HG03135 (cell line): ENCODE measurements at regions not wholly inside any gene's neighbourhood (a gene's known extent, or its start where the extent isn't known, plus 50 kb on each side); places are given as distances from the start of the nearest gene placed in this dataset.
"Not testable (repeated sequence)": the region's sequence is repeated elsewhere in the genome, so short reads cannot be mapped to it uniquely, and the experiment has no call there.

ENCODE experiments used
- ATAC-seq: cut with Tn5 transposase; IDR thresholded peaks from one replicate; pipeline ENCODE4 v1.9.1; 2021; ENCODE audit warnings: mild to moderate bottlenecking, moderate library complexity; ENCODE audit not compliant: unreplicated experiment

DNA sequence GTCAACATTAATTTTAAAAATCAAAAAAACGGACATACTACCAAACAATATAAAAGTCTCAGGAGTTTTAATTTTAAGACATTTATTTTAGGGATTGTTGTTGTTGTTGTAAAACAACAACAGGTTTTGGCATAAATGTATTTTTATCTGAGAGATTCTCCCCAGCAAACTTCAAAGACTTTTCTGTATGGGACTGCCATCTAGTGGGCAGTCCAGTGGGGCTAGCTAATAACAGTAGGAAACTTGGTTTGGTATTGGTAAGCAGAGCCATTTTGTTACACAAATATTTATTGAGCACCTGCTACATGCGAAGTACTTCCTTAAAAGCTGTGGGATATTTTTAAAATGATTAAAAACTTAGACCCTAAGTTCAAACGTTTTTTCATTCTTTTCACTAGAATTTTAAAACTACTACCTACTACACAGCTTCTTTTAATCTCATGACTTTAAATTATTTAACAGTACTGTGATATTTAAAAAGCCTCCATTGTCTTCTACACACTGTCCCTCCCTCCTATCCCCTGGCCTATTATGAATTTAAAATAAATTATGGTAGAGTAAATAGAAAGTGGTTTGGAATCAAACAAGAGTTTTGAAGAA is 1028.4 kb upstream of the INTU start:
- no peak for ATAC-seq

DNA sequence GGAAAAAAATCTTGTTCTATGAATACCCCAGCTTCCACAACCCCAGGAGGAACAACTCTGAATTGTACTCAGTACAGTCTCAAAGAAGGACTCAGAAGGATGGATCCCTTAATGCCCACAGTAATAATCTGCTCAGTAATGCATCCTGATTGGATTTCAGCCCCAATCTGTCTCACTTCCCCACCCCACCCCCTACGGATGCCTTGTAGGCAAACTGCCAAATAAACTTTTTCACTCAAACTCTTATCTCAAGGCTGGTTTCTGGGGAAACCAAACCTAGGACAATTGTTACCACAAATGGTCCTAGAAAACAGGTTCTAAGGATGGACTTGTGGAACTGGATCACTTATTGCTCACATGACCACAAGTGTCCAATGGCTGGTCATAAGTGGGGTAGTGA is 1021.8 kb upstream of the INTU start:
- no peak for ATAC-seq

DNA sequence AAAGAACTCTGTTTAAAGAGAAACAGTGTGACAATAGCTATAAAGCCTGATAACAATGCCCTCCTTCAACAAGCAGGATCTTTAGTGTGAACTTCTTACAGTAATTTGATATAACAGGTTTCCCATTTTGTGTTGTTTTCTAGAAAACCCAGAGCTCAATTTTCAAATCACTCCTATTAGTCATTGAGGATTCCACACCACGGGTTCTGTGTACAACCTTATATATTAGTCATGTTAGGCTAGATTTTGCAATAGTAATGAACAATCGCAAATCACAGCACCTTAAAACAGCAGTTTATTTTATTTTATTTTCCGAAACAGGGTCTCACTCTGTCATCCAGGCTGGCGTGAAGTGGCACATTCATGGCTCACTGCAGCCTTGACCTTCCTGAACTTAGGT is 1020.9 kb upstream of the INTU start:
- ATAC-seq, result no peak

DNA sequence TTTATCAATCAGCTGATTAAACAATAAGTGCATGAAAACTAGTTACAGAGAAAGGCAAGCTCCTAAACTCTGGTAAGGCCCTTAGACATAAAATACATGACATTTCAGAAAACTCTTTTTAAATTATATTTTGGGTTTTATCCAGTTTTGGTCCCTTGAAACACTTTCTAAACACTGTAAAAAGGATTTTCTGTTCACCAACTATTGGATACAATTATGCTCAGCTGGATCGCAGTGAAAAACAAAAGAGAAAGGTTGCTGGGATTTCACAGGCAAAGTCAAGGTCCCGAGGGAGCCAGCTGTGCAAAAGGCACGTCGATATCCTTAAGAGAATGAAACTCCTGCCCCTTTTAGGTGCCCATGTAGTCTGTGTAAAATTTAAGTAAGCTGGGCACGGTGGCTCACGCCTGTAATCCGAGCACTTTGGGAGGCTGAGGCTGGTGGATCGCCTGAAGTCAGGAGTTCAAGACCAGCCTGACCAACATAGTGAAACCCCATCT is 1018.4 kb upstream of the INTU start:
- no peak for ATAC-seq

DNA sequence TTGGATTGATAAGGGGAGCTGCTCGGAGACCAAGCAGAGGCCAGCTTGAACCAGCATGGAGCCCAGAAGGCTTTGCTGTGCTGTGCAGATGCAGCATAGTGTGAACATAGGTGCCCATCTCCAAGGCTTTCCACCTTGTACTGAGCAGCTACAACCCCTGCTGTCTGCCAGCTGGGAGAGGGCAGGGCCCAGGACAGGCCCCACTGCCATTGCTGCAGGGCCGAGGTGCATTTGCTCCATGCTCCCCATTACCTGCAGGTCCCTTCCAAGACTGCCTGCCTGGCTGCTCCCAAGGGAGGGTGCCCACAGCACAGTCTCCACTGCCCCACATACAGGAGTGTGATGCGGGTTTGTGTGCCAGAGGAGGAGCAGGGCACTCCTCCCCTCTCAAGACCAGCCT is 1016.0 kb upstream of the INTU start:
- no peak for ATAC-seq

DNA sequence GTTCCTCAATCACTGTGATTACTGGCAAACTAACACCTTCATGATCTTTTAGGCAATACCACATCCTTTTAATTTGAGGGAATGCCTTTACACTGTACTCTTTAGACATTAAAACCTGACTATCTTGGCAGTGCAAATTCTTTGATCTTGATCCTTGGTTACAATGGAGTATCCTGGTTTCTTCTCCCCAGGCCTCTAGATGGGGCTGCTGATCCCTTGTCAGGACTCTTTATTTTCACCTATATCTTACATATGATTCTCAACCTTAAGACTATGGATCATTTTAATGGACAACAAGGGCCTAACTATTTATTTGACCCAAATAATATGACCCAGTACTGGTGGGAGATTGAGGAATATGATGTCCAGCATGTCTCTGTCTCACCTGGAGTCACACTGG is 1005.5 kb upstream of the INTU start:
- ATAC-seq, result no peak

DNA sequence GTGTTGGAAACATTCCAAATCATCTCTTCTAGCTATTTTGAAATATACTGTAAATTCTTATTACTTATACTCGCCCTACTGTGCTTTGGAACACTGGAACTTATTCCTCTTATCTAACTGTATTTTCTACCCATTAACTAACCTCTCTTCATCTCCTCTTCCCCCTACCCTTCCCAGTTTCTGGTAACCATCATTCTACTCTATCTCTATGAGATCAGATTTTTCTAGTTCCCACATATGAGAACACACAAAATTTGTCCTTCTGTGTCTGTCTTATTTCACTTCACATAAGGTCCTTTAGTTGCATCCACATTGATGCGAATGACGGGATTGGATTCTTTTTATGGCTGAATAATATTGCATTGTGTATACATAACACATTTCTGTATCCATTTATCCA is 1003.8 kb upstream of the INTU start:
- no peak for ATAC-seq

DNA sequence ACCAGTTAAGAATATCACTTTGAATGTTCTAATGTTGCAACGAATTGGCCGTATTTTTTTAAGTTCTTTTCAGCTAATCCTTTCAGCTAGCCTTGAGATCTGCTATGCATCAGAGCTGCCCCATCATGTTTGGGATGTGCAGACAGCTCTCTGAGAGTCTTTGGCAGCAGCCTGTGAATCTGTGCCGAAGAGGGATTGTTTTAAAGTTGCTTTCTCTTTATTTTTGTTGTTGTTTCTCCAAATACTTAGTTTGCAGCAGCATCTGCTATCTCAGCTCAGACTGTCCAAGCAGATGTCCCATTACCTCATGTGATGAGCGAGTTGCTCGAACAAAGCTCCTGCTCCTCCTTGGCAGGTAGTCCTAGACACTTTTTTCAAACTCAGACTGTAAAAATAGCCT is 1002.5 kb upstream of the INTU start:
- ATAC-seq, result no peak

DNA sequence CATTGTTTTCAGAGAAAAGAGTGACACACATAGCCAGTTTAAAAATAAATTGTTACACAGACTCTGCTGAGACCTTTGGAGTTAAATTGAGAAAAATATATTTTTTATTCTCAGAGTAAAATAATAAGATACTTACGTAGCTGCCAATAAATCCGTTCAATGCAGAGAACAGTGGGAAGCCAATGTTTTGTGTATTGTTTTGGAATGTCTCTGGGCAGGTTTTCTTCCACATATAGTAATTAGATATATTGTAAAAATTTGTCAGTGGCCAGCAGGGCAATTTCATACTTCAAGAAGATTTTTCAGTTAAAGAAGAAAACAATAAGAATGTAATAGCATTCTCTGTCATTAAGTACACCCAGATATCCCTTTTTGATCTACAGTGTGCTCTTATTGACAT is 999.5 kb upstream of the INTU start:
- no peak for ATAC-seq

DNA sequence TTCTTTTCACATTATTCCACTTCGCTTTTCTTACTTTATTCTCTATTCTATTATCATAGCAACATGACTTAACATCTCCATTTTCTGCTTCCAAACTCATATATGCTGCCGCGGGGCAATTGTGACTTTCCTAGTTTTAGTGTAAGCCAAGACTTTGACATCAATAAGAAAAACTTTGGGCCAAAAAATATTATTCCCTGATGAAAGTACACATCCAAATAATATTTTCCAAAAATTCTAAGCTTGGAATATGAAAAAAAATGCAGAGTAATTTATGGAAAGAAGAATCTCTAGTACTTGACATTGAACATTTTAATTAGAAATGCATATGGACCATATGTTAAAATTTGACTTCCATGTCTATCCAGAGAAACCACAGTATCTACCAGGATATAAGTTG is 995.1 kb upstream of the INTU start:
- ATAC-seq, result no peak

DNA sequence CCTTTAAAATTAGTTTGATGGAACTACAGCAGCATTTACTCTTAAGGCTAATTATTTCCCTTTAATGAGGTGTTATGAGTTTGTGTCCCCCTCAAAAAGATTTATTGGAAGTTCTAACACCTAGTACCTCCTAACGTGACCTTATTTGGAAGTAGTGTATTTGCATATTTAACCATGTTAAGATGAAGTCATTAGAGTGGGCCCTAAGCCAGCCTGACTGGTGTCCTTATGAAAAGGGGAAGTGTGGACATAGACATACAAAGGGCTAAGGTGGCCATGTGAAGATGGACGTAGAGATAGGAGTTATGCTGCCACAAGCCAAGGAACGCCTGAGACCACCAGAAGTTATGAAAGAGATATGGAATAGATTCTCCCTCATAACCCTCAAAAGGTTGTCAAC is 985.4 kb upstream of the INTU start:
- no peak for ATAC-seq

DNA sequence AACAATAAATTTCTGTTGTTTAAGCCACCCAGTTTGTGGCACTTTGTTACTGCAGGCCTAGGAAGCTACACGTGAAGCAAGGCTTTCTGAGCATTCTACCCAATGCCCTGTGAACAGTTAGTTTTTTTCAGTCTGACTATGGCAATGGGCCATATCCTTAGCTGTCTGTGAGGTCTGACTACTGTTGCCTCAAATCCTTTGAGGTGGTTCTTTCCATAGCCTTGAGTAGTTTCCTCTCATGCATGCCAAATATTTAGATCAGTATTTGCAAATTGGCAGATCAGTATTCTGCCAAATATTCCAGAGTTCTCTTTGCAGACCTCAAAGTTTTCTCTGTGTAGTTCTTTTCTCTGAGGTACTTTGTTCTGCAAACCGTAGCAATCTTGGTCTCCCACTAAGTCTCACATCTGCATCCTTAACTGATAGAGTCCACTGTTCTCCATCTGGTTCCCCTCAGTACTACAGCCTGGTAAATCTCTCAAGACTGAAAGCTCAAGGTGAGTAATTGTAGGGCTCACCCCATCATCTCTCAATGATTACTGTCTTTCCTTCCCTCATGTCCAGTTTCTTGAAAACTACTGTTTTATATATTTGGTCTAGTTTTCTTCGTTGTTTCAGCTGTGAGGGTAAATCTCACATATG is 984.9 kb upstream of the INTU start:
- ATAC-seq, result no peak

DNA sequence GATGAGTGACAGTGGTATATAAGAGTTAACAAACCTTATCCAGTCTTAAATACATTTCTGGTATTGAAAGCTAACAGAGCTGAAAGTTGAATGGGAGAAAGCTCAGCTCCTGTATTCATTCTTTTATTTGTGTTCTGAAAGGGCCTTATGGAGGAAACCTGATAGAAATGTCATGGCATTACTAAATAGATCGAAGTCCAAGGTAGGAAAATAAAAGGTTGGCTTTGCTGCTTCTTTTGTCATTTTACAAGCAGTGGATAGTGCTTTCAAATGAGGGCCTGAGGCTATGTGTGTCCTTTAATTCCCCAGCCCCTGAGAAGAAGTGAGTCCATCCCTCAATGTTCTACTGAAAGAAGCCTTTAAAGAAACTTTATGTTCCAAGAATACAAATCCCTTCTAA is 974.3 kb upstream of the INTU start:
- ATAC-seq, result no peak

DNA sequence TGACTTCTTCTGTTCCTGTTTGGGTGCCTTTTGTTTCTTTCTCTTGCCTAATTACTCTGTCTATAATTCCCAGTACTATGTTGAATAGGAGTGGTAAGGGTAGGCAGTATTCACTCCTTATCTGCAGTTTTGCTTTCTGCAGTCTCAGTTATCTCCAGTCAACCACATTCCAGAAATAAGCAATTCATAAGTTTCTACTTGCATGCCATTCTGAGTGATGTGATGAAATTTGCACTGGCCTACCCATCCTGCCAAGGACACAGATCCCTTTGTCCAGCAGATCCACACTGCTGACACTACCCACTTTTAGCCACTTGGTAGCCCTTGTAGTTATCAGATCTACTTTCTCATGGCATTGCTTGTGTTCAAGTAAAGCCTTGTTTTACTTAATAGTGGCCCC is 971.6 kb upstream of the INTU start:
- ATAC-seq, result no peak

DNA sequence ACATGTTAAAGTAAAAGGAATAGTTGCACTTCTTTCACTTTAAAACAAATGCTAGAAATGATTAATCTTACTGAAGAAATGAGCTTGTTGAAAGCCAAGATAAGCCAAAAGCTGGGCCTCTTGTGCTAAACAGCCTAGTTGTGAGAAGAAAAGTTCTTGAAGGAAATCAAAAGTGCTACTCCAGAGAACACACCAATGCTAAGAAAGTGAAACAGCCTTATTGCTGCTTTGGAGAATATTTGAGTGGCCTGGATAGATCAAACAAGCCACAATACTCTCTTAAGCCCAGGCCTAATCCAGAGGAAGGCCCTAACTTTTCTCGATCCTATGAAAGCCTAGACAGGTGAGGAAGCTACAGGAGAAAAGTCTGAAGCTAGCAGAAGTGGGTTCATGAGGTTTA is 967.9 kb upstream of the INTU start:
- no peak for ATAC-seq

DNA sequence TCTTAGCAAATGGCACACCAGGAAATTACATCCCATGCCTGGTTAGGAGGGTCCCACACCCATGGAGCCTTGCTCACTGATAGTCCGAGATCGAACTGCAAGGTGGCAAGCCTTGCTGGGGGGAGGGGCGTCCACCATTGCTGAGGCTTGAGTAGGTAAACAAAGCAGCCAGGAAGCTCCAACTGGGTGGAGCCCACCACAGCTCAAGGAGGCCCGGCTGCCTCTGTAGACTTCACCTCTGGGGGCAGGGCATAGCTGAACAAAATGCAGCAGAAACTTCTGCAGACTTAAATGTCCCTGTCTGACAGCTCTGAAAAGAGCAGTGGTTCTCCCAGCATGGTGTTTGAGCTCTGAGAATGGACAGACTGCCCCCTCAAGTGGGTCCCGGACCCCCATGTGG is 962.7 kb upstream of the INTU start:
- not testable (repeated sequence) for ATAC-seq

DNA sequence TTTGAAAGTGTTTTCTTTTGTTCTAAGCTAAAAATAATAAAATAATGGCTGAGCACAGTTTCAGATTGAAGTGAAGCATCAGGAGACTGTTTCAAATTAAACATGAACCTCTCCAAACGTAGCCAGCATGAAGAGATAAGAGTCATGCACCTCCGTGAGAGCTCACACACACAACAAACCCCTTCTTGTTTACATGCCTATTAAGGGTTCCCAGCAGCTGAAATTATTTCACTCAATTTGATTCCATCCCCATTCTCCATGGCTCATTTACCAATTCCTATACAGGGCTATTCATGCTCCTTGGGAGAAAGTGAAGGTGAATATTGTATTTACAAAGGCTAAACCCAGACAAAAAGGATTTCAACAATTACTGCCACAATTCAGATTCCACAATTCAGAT is 954.1 kb upstream of the INTU start:
- ATAC-seq, result no peak

DNA sequence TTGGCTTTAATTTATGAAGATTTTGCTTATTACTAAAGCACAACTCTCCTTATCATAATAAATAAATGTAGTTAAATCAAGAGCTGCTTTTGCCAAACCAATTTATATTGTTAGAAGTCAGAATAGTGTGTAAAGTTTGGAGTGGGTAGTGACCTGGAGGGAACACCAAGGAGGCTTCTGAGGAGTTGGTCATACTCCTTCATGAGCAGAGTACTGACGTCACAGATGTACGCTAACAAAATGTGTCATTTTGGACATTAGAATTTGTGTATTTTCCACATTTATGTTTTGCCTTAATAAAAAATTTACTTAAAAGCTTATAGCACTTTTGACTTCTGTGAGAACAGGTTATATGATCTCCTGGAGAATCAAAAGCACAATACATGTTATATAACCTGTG is 953.5 kb upstream of the INTU start:
- ATAC-seq, result no peak

DNA sequence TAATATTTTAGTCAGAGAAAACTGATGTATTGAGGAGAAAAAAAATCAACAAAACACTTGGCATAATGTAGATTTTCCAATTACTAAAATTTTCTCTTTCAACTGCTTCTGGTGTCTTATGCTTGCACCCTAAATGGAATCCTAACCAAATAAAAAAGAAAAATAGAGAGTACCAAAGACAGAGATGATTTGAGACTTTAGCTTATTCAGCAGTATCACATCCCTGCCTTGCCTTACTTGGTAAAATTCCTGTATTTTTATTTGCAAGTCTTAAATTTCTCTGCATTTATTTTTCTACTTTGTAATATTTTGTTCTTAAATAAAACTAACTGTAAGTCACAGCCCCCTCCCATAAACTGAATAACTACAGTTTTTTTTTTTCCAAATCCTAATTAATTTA is 950.5 kb upstream of the INTU start:
- ATAC-seq, result no peak

DNA sequence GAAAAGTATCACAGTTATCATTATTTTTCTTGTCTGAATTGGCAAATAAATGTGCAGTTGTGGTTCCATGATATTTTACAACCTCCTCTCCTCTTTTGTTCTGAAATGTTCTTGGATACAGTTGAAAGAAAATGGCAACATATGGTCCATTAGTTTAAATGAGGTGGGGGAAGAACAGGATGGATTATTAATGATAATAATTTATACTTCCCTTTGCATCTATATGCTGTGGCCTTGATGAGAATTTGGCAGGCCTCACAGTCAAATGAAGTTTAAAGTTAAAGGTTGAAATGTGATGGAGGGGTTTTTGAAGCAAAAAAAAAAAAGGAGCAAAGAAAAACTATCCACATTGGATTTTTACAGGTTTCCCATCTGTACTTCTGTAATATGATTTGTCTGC is 946.3 kb upstream of the INTU start:
- ATAC-seq, result no peak

DNA sequence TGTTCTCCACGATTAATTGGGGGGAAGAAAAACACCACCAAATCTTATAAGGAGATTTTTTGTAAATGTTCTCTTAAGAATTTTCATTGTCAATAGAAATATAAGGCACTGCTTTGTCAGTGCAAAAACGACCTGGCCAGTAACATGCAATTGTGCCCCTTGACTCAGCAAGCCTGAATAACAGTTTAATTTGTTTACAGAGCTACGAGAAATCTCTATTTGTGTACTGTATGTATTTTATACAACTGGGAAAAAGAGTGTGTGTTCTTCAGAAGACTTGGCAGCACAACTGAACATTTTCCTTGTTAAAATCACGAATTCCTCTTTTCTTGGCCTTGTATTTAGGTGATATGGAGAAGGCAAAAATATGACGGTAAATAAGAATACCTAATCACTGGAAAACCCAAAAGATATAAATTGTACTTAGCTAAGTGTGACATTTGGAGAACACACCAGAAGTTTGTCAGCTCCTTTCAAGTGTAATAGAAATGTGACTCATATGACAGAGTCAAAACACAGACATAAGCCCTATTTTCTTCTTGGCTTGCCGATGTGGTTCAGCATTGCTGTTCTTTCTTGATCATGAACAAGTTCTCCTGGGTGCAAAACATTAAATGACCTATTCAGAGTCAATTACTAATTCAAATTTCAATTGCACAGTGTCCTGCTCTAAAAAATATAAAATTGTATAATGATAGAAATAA is 945.0 kb upstream of the INTU start:
- no peak for ATAC-seq

DNA sequence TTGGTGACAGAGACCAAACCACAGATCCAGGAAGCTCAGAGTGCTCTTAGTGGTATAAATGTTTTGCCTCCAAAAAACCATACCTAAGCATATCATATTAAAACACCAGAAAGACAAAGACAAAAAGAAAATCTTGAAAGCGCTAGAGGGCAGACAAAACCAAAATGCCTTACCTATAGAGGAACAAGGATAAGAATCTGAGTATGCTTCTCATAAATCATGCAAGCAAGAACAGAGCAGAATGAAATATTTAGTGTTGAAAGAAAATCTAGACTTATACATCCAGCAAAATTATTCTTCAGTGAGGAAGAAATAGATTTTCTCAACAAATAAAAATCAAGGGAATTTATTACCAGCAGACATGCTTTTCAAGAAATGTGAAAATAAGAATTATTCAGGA is 941.0 kb upstream of the INTU start:
- no peak for ATAC-seq
